LNCAP (cell line): ENCODE measurements at regions not wholly inside any gene's neighbourhood (a gene's known extent, or its start where the extent isn't known, plus 50 kb on each side); places are given as distances from the start of the nearest gene placed in this dataset.

Experiments used
- CTCF ChIP-seq: fragments of 450-650 bp; IDR thresholded peaks from 2 replicates; pipeline ENCODE4 v1.5.1; 2017; ENCODE audit warnings: mild to moderate bottlenecking

GRCh38 chr17:53891726-53892125, 69.0 kb downstream of the KIF2B start:
- TF ChIP-seq CTCF, result no peak

- TF ChIP-seq CTCF, result no peak
Observed at GRCh38 chr17:53892222-53892621, 69.5 kb downstream of the KIF2B start.

GRCh38 chr17:53894591-53894990, 71.9 kb downstream of the KIF2B start:
- no peak for TF ChIP-seq CTCF

GRCh38 chr17:53896047-53896446, 73.3 kb downstream of the KIF2B start:
- TF ChIP-seq CTCF, result no peak

- TF ChIP-seq CTCF, result no peak
Observed at GRCh38 chr17:53900951-53901350, 78.2 kb downstream of the KIF2B start.

- no peak for TF ChIP-seq CTCF
Observed at GRCh38 chr17:53907435-53907834, 84.7 kb downstream of the KIF2B start.

GRCh38 chr17:53909802-53910201, 87.1 kb downstream of the KIF2B start:
- TF ChIP-seq CTCF, result no peak

GRCh38 chr17:53912117-53912516, 89.4 kb downstream of the KIF2B start:
- TF ChIP-seq CTCF, result no peak
